Right atrium auricular region (tissue), 2 donors: ENCODE measurements at regions not wholly inside any gene's neighbourhood (a gene's known extent, or its start where the extent isn't known, plus 50 kb on each side); places are given as distances from the start of the nearest gene placed in this dataset.
"Not testable (repeated sequence)": the region's sequence is repeated elsewhere in the genome, so short reads cannot be mapped to it uniquely, and the experiment has no call there.

Experiments used
- DNase-seq: peaks from one replicate; pipeline ENCODE4 v3.0.0-alpha.2; 2019; ENCODE audit warnings: low spot score
- H3K27ac ChIP-seq, 2 donors: fragments of 200-600 bp; sonication (generic); 1 replicate in 1 of 2; 2 replicates in 1 of 2; pipeline ENCODE4 v1.5.1; 2016 to 2019
- H3K27me3 ChIP-seq, 2 donors: fragments of 200-600 bp; sonication (generic); one replicate each; pipeline versions ENCODE4 v1.5.1 to v1.6.0; 2017 to 2019
- H3K36me3 ChIP-seq: fragments of 200-600 bp; sonication (generic); one replicate; pipeline ENCODE4 v1.5.1; 2016
- H3K4me1 ChIP-seq, 2 donors: fragments of 200-600 bp; sonication (generic); one replicate each; pipeline versions ENCODE4 v1.5.1 to v1.6.0; 2017 to 2019
- H3K4me3 ChIP-seq, 2 donors: fragments of 200-600 bp; sonication (generic); 1 replicate in 1 of 2; 2 replicates in 1 of 2; pipeline ENCODE4 v1.5.1; 2017 to 2019; ENCODE audit warnings: mild to moderate bottlenecking in 1 of 2, moderate library complexity in 1 of 2
- H3K9me3 ChIP-seq, 2 donors: fragments of 200-600 bp; sonication (generic); one replicate each; pipeline ENCODE4 v1.5.1; 2019
- CTCF ChIP-seq, 2 donors: fragments of 200-600 bp; sonication (generic); IDR thresholded peaks; one replicate each; pipeline ENCODE4 v1.5.1; 2019; ENCODE audit warnings: antibody characterized with exemption in 2 of 2

- Histone ChIP-seq H3K27me3 (no peaks in the 10 kb centered on the region), H3K27ac (no peak overlapping the region), H3K4me3 (no peak overlapping the region), H3K4me1 (no peaks in the 10 kb centered on the region), H3K9me3 (no peaks in the 10 kb centered on the region), H3K36me3 (no peaks in the 10 kb centered on the region)
- DNase-seq, result no peak
- TF ChIP-seq CTCF (IDR thresholded peaks at IDR 0.05), result no peak
These were observed 674.2 kb upstream of the MANEA start for GRCh38 chr6:94902974-94903628.

GRCh38 chr6:94899191-94899590, 678.1 kb upstream of the MANEA start:
- Histone ChIP-seq H3K27ac (no peak overlapping the region), H3K36me3 (no peaks in the 10 kb centered on the region), H3K27me3 (no peaks in the 10 kb centered on the region), H3K4me3 (no peak overlapping the region), H3K4me1 (no peaks in the 10 kb centered on the region), H3K9me3 (no peaks in the 10 kb centered on the region)
- no peak for DNase-seq
- TF ChIP-seq CTCF (IDR thresholded peaks at IDR 0.05), result no peak

GRCh38 chr6:94894300-94894699, 683.0 kb upstream of the MANEA start:
- no peaks in the 10 kb centered on the region for H3K27me3 ChIP-seq
- H3K4me3 ChIP-seq, result no peak overlapping the region
- no peaks in the 10 kb centered on the region for H3K4me1 ChIP-seq
- DNase-seq, result no peak
- H3K27ac ChIP-seq, result no peak overlapping the region
- H3K36me3 ChIP-seq, result no peaks in the 10 kb centered on the region
- H3K9me3 ChIP-seq, result no peaks in the 10 kb centered on the region
- no peak for TF ChIP-seq CTCF (IDR thresholded peaks at IDR 0.05)

- no peaks in the 10 kb centered on the region for H3K27me3 ChIP-seq
- no peak overlapping the region for H3K4me3 ChIP-seq
- H3K36me3 ChIP-seq, result no peaks in the 10 kb centered on the region
- TF ChIP-seq CTCF (IDR thresholded peaks at IDR 0.05), result no peak
- no peak overlapping the region for H3K27ac ChIP-seq
- no peaks in the 10 kb centered on the region for H3K9me3 ChIP-seq
- no peak for DNase-seq
- no peaks in the 10 kb centered on the region for H3K4me1 ChIP-seq
These were observed 684.0 kb upstream of the MANEA start for GRCh38 chr6:94893327-94893726.

- H3K27me3 ChIP-seq, H3K27ac ChIP-seq, H3K4me1 ChIP-seq, H3K4me3 ChIP-seq, H3K9me3 ChIP-seq, H3K36me3 ChIP-seq, DNase-seq: not testable (repeated sequence)
These were observed 703.5 kb upstream of the MANEA start for GRCh38 chr6:94873819-94874218.

- H3K4me3 ChIP-seq, result no peak overlapping the region
- TF ChIP-seq CTCF (IDR thresholded peaks at IDR 0.05), result no peak
These were observed 715.2 kb upstream of the MANEA start for GRCh38 chr6:94862112-94862511.

More at GRCh38 chr6:94862112-94862511, 715.2 kb upstream of the MANEA start:
- no peak for DNase-seq
- H3K36me3 ChIP-seq, result no peaks in the 10 kb centered on the region
- H3K4me1 ChIP-seq, result no peaks in the 10 kb centered on the region
- H3K27ac ChIP-seq, result no peak overlapping the region
- no peaks in the 10 kb centered on the region for H3K27me3 ChIP-seq
- H3K9me3 ChIP-seq, result no peaks in the 10 kb centered on the region
